ENCODE measurements at regions not wholly inside any gene's neighbourhood (a gene's known extent, or its start where the extent isn't known, plus 50 kb on each side); places are given as distances from the start of the nearest gene placed in this dataset.
A peak's percentile ranks its signal among the peaks of the same experiment; 100 is the strongest.

DNA sequence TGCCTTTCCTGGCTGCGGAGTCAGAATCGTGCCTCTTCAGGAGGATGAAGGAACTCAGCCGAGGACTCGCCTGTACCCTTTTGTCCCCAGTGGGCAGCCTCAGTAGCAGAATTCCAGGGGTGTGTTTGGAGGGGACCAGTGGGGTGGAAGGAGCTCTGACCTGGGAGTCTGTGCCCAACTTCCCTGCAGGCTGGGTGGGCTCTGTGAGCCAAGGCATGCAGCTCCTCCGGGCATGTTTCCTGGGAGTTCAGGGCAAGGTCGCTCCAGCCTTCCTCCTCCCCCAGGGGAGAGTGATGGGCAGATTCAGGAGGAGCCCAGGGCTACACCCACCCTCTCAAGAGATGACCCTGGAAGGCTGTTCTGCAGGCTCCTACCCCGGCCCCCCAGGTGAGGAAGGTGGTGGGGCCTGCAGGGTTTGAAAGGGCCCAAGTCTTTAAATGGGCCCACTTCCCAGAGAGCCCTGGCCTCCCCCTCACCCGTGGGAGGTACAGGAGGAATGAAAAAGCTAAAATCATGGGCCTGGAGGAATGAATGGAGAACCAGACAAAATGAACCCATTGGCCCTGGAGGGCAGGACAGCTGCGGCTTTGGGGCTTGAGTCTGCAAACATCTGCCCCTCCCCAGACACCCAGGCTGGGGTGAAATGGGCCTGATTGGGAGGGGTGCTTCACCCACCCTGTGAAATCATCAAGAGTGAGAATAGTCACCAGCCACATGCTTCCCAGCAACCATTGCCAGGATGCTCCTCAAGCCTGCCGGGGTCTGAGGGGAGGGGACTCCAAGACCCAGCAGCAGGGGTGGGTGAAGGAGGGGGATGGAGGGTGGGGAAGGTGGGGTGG, 77.6 kb upstream of the PMEPA1 start:
- no peak overlapping the region for H3K27ac ChIP-seq
- TF ChIP-seq ZFX (IDR thresholded peaks at IDR 0.05), result no peak
- TF ChIP-seq, protein P1, sequence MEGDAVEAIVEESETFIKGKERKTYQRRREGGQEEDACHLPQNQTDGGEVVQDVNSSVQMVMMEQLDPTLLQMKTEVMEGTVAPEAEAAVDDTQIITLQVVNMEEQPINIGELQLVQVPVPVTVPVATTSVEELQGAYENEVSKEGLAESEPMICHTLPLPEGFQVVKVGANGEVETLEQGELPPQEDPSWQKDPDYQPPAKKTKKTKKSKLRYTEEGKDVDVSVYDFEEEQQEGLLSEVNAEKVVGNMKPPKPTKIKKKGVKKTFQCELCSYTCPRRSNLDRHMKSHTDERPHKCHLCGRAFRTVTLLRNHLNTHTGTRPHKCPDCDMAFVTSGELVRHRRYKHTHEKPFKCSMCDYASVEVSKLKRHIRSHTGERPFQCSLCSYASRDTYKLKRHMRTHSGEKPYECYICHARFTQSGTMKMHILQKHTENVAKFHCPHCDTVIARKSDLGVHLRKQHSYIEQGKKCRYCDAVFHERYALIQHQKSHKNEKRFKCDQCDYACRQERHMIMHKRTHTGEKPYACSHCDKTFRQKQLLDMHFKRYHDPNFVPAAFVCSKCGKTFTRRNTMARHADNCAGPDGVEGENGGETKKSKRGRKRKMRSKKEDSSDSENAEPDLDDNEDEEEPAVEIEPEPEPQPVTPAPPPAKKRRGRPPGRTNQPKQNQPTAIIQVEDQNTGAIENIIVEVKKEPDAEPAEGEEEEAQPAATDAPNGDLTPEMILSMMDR (conservative IDR thresholded peaks at IDR 0.05), result no peak

DNA sequence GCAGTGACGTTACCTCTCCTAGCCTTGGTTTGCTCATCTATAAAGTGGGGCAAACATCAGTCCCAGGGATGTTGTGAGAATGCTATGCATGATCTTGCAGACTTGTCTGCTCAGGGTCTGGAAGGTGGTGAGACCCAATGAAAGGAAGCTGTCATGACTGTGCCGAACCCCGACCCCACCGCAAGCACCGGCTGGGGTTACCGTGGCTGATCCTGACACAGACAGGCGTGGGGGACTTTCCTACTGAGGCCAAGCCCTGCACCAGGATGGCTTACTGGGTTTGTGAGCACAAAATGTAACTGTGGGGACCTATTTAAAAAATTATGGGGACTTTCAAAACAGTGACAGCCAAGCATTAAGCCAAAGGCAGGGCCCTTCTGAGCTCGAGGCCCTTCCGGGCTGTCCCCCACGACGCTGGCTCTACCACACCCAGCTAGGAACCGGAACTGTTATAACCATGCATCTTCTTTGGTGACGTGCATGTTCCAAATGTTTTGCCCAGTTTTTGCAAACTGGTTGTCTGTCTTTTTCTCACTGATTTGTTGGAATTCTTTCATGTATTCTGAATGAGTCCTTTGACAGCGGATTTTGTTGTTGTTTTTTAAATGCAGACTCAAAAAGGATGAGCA, 76.6 kb upstream of the PMEPA1 start:
- no peak overlapping the region; the same call in 1 of the 2 replicates for H3K27ac ChIP-seq
- TF ChIP-seq, protein P1 (conservative IDR thresholded peaks at IDR 0.05), result no peak
- no peak for TF ChIP-seq ZFX (IDR thresholded peaks at IDR 0.05)

DNA sequence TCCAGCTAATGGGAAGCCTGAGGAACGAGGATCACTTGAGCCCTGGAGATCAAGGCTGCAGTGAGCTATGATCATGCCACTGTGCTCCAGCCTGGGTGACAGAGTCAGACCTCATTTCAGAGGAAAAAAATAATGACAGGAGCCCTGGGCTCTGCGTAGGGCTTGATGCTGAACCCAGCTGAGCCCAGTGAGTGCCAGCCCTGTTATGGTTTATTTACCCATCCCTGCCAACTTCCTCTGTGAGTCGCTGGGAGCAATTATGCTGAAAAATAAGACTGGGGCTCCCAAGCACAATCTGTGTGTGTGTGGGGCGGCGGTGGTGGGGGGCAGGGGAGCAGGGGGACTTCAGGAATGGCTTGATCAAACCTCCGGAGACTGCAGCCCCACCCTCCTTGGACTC, 75.9 kb upstream of the PMEPA1 start:
- peak overlapping the region; percentile 17; the same call in 1 of the 2 replicates for H3K27ac ChIP-seq
- TF ChIP-seq ZFX (IDR thresholded peaks at IDR 0.05), result no peak
- TF ChIP-seq, protein P1 (conservative IDR thresholded peaks at IDR 0.05), result no peak

DNA sequence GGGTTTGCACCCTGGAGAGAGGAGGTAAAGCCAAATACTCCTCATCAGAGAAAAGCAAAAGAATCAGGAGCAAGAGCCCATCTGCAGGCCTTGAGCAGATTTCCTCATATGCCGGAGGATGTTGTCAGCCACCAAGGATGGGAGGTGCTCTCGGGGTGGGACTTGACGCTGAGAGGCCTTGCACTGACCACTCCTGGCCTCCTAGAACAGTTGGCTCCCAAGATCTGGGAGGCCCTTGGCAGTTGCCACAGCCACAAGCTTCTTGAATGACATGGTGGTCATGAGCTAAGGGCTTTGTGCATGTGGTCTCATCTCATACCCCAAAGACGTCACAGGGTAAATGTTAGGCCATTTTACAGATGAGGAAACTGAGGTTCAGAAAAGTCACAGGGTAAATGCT, 75.2 kb upstream of the PMEPA1 start:
- peak overlapping the region; percentile 17; the same call in 1 of the 2 replicates for H3K27ac ChIP-seq
- TF ChIP-seq, protein P1 (conservative IDR thresholded peaks at IDR 0.05), result no peak
- no peak for TF ChIP-seq ZFX (IDR thresholded peaks at IDR 0.05)

DNA sequence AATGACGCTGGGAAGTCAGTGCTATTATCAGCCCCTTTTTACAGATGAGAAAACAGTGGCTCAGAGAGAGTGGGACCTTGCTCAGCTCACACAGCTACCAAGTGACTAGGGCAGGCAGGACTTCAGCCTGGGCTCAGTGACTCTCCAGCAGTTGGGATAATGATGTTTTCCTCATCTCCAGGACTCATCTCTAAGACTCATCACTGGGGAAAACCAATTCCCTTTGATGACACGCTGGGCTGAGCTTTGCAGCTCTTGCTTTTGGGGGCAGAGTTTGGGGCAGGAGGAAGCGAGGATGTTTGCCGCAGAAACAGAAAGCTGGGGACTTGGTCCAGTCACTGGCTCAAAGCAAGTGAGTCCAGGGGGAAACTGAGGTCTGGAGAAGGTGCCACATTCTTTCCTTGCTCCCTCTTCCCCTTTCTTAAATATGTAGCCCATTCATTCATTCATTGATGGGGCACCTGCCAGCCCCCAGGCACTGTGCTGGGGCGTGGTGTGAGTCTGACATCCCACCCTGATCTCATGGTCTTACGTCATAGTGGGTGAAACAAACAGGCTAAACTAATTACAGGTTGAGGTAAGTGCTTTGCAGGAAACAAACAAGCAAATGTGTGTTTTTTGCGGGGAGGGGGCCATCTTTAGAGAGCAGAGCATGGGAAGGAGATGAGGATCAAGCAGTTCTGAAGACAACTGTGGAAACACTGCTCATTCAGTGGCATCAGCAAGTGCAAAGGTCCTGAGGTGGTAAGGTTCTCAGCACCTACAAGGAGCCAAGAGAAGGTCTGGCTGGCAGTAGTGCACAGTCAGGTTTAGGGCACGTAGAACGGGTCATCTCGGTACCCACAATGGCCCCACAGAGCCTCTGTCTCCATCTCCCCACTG, 74.4 kb upstream of the PMEPA1 start:
- TF ChIP-seq ZFX (IDR thresholded peaks at IDR 0.05), result no peak
- TF ChIP-seq, protein P1 (conservative IDR thresholded peaks at IDR 0.05), result no peak
- no peak overlapping the region for H3K27ac ChIP-seq

DNA sequence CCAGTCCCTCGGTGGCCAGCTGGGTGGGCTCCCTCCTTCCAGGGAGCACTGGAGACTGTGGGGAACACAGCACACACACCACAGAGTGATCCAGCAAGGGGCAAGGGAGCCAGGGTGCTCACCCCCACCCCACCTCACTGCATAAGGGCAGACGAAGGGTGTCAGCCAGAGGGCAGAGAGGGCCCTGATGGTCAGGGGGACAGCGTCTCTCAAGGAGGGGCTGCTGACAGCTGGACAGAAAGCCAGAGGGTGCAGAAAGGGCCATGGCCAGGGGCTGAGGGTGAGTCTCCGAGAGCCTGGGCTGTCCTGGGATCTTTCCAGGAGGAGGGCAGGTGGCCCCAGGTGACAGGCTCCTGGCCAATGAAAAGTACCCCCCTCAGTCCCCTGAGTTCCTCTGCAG, 73.4 kb upstream of the PMEPA1 start:
- peak overlapping the region; percentile 4; the same call in 1 of the 2 replicates for H3K27ac ChIP-seq
- TF ChIP-seq ZFX (IDR thresholded peaks at IDR 0.05), result no peak
- TF ChIP-seq, protein P1 (conservative IDR thresholded peaks at IDR 0.05), result no peak
